Adrenal gland (tissue), 9 donors: ENCODE measurements at regions not wholly inside any gene's neighbourhood (a gene's known extent, or its start where the extent isn't known, plus 50 kb on each side); places are given as distances from the start of the nearest gene placed in this dataset.

ENCODE experiments used
- DNase-seq, 7 donors: peaks; one replicate each; pipeline ENCODE4 v3.0.0-alpha.2; 2019 to 2020
- H3K27ac ChIP-seq, 5 donors: fragments of 200-600 bp; sonication (generic) in 4 of 5; 1 replicate in 3 of 5; 2 replicates in 2 of 5; pipeline versions ENCODE4 v1.5.1 to v1.8.0; 2016 to 2020; ENCODE audit warnings: mild to moderate bottlenecking in 1 of 5
- H3K27me3 ChIP-seq: fragments of 200-600 bp; 2 replicates; pipeline ENCODE4 v1.8.0; 2021
- H3K36me3 ChIP-seq, 2 donors: fragments of 200-600 bp; replicated peaks in 1 of 2; 1 replicate in 1 of 2; 2 replicates in 1 of 2; pipeline versions ENCODE4 v1.5.1 to v1.8.0; 2018 to 2022
- H3K4me1 ChIP-seq, 2 donors: fragments of 200-600 bp; replicated peaks in 1 of 2; 1 replicate in 1 of 2; 2 replicates in 1 of 2; pipeline versions ENCODE4 v1.5.1 to v1.8.0; 2018 to 2021
- H3K4me3 ChIP-seq, 4 donors: fragments of 200-600 bp; sonication (generic) in 3 of 4; one replicate each; pipeline ENCODE4 v1.5.1; 2016 to 2018
- H3K9me3 ChIP-seq, 3 donors: fragments of 200-600 bp; sonication (generic) in 1 of 3; replicated peaks in 1 of 3; 1 replicate in 2 of 3; 2 replicates in 1 of 3; pipeline versions ENCODE4 v1.5.1 to v1.8.0; 2016 to 2021
- POLR2A ChIP-seq, 2 donors: fragments of 450-650 bp; IDR thresholded peaks; one replicate each; pipeline ENCODE4 v1.6.1; 2017; ENCODE audit warnings: antibody characterized with exemption in 2 of 2, mild to moderate bottlenecking in 2 of 2, moderate library complexity in 1 of 2
- WGBS, 4 donors: extraction: QIAGEN DNeasy Blood & Tissue Kit in 2 of 4; methylation state at CpG; one replicate each; pipeline versions ENCODE4 v1.1.5 to v1.1.7; 2013 to 2017; 5-methylcytosine and 5-hydroxymethylcytosine counted together
- intact Hi-C, 2 donors: fragments of 100-400 bp; cut with DNase I; formaldehyde crosslinking; loops; one replicate each; pipeline versions ENCODE4 v1.14.1 to v1.15.0; 2022 to 2023
- TF ChIP-seq, protein P1 (sequence below), 6 experiments: fragments of 450-650 bp in 4 of 6; fragments of 200-600 bp in 2 of 6; sonication (generic) in 1 of 6; IDR thresholded peaks; 1 replicate in 5 of 6; 2 replicates in 1 of 6; pipeline versions ENCODE4 v1.5.1 to v1.8.0; 2016 to 2021; ENCODE audit warnings: antibody characterized with exemption in 6 of 6, mild to moderate bottlenecking in 2 of 6, moderate library complexity in 1 of 6
- donor health status: healthy with polysubstance abuse.
- donor health status: Bipolar disorder and iron deficiency.
- donor health status: DM: yes; HTN: yes; CAD: no.
- donor health status: DM: no; HTN: no; CAD: no.
- donor health status: DM: no; HTN: no; CAD: no.

DNA sequence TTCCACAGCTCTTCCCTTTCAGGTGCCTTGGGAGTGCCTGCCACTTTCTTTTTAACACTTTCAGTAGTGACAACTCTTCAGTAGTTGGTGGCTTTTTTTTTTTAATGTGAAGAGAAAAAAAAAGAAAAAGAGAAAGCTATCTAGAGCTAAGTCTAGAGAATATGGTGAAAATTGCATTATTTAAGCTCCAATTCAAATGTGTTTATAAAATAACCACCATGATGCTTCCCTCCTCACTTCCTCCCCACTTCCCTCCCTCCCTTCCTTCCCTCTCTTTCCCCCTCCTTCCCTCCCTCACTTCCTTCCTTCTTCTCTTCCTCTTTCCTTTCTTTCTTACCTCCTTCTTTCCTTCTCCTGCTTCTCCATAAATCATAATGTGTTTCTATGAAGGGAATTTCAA, 456.7 kb upstream of the ACTBL2 start:
- intact Hi-C loops, result no loop called here
- no peaks in the 10 kb centered on the region for H3K9me3 ChIP-seq
- H3K27me3 ChIP-seq, result no peaks in the 10 kb centered on the region
- no peaks in the 10 kb centered on the region for H3K36me3 ChIP-seq
- TF ChIP-seq, protein P1, sequence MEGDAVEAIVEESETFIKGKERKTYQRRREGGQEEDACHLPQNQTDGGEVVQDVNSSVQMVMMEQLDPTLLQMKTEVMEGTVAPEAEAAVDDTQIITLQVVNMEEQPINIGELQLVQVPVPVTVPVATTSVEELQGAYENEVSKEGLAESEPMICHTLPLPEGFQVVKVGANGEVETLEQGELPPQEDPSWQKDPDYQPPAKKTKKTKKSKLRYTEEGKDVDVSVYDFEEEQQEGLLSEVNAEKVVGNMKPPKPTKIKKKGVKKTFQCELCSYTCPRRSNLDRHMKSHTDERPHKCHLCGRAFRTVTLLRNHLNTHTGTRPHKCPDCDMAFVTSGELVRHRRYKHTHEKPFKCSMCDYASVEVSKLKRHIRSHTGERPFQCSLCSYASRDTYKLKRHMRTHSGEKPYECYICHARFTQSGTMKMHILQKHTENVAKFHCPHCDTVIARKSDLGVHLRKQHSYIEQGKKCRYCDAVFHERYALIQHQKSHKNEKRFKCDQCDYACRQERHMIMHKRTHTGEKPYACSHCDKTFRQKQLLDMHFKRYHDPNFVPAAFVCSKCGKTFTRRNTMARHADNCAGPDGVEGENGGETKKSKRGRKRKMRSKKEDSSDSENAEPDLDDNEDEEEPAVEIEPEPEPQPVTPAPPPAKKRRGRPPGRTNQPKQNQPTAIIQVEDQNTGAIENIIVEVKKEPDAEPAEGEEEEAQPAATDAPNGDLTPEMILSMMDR (IDR thresholded peaks at IDR 0.05), result no peak
- no peak for TF ChIP-seq POLR2A (IDR thresholded peaks at IDR 0.05)
- no peaks in the 10 kb centered on the region for H3K4me1 ChIP-seq
- DNase-seq, result no peak
- H3K4me3 ChIP-seq, result no peak overlapping the region
- H3K27ac ChIP-seq, result no peak overlapping the region

DNA sequence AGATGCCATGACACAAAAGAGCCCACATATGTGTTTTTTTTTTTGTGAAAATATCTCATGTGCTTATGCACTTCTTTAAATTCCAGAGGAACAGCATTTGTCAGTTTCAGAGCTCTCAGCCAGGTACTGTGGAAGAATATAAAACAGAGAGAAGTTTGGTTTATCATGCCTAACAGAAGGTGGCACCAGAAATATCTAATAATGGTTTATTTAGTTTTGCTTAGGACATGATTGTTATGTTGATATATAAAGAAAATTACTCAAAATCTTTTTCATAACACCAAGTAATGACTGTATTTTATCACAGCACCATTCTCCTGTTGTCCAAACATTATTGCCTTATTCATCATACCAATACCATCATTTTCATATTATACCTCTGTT, 455.6 kb upstream of the ACTBL2 start:
- H3K27me3 ChIP-seq, result no peaks in the 10 kb centered on the region
- H3K9me3 ChIP-seq, result no peaks in the 10 kb centered on the region
- no peak overlapping the region for H3K27ac ChIP-seq
- DNase-seq, result no peak
- H3K4me1 ChIP-seq, result no peaks in the 10 kb centered on the region
- intact Hi-C loops, result no loop called here
- H3K36me3 ChIP-seq, result no peaks in the 10 kb centered on the region
- H3K4me3 ChIP-seq, result no peak overlapping the region
- no peak for TF ChIP-seq POLR2A (IDR thresholded peaks at IDR 0.05)
- TF ChIP-seq, protein P1 (IDR thresholded peaks at IDR 0.05), result no peak

DNA sequence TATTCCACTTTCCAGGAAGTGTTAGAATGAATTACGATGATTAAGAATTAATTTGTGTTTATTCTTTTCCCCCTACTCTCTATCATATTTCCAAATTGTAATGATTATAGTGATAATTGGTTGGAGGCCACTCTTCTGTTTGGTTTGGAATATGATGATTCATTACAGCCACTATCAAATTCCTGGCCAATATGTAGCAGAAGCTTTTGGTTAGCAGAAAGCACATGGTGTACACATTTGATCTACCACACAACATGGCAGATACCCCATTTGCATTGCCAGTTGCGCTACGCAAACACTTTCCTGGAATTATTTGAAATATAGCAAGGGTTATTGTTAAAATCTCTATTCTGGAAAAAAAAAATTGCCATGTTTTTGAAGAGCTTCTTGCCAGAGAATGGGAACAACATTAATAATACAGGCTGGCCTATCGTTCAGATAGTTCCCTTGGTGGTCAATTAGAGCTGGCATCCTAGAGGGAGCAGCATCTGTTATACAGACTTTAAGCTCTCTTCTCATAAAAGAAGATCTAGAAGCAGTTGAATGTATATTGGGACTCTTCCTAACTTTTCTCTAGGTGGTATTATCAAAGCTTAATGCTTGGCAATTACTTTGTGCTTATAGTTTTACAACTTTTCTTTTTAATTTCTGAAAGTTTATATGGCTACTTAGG, 455.0 kb upstream of the ACTBL2 start:
- 87 to 95% (median 90%) methylated on average over 4 of the region's 4 CpGs for WGBS, 4 donors

DNA sequence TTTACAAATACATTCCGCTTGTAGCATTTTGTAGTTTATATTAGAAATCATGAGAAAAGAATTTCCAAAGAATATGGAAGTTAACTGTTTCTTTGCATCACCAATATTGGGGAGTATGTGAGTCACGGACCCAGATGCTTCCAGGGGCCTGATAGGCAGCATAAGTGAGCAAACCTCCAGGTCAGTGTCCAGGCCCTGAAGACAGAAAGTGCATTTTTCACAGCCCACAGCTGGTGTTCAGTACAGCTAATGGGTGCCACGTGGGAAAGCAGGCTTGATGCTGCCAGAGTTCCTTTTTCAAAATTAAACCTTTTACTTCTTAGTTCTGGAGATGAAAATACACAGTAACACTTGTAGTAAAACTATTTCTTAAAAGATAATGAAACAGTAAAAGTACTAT, 454.4 kb upstream of the ACTBL2 start:
- WGBS, 4 donors, result 63 to 80% (median 78%) methylated on average over 3 of the region's 3 CpGs
- TF ChIP-seq POLR2A (IDR thresholded peaks at IDR 0.05), result no peak
- TF ChIP-seq, protein P1 (IDR thresholded peaks at IDR 0.05), result no peak
- Histone ChIP-seq H3K4me1 (no peaks in the 10 kb centered on the region), H3K9me3 (no peaks in the 10 kb centered on the region), H3K4me3 (no peak overlapping the region), H3K27me3 (no peaks in the 10 kb centered on the region), H3K27ac (no peak overlapping the region), H3K36me3 (no peaks in the 10 kb centered on the region)
- no peak for DNase-seq
- intact Hi-C loops, result no loop called here

More for the DNA sequence above, 455.0 kb upstream of the ACTBL2 start:
- H3K9me3 ChIP-seq, result no peaks in the 10 kb centered on the region
- H3K27me3 ChIP-seq, result no peaks in the 10 kb centered on the region
- H3K27ac ChIP-seq, result no peak overlapping the region
- intact Hi-C loops, result no loop called here
- DNase-seq, result no peak
- H3K4me1 ChIP-seq, result no peaks in the 10 kb centered on the region
- no peaks in the 10 kb centered on the region for H3K36me3 ChIP-seq
- no peak for TF ChIP-seq POLR2A (IDR thresholded peaks at IDR 0.05)
- TF ChIP-seq, protein P1 (IDR thresholded peaks at IDR 0.05), result no peak
- no peak overlapping the region for H3K4me3 ChIP-seq
